Neural progenitor cell (in vitro differentiated cells): ENCODE measurements at regions not wholly inside any gene's neighbourhood (a gene's known extent, or its start where the extent isn't known, plus 50 kb on each side); places are given as distances from the start of the nearest gene placed in this dataset.
A peak's percentile ranks its signal among the peaks of the same experiment; 100 is the strongest.

Source experiments
- DNase-seq: peaks from one replicate; pipeline ENCODE4 v3.0.0-alpha.2; 2016; ENCODE audit warnings: low spot score
- H2AFZ ChIP-seq: fragments of 200-600 bp; sonication (generic); replicated peaks from 2 replicates; pipeline ENCODE4 v1.6.1; 2016; ENCODE audit warnings: antibody characterized with exemption
- H3F3A ChIP-seq: fragments of 200-600 bp; sonication (generic); 2 replicates; pipeline ENCODE4 v1.6.1; 2016; ENCODE audit warnings: antibody characterized with exemption, low read depth
- H3K27ac ChIP-seq: fragments of 200-600 bp; sonication (generic); 2 replicates; pipeline ENCODE4 v1.5.1; 2016; ENCODE audit warnings: mild to moderate bottlenecking
- H3K27me3 ChIP-seq: fragments of 200-600 bp; sonication (generic); 2 replicates; pipeline ENCODE4 v1.6.1; 2016; ENCODE audit warnings: mild to moderate bottlenecking, moderate library complexity
- H3K36me3 ChIP-seq: fragments of 200-600 bp; sonication (generic); 2 replicates; pipeline ENCODE4 v1.5.1; 2016
- H3K4me1 ChIP-seq: fragments of 200-600 bp; sonication (generic); 2 replicates; pipeline ENCODE4 v1.6.1; 2016; ENCODE audit warnings: mixed run types
- H3K4me2 ChIP-seq: fragments of 200-600 bp; sonication (generic); 2 replicates; pipeline ENCODE4 v1.6.1; 2016
- H3K4me3 ChIP-seq: fragments of 200-600 bp; sonication (generic); 2 replicates; pipeline ENCODE4 v1.5.1; 2016
- H3K79me2 ChIP-seq: fragments of 200-600 bp; sonication (generic); 2 replicates; pipeline ENCODE4 v1.6.1; 2016; ENCODE audit warnings: low read depth
- H3K9ac ChIP-seq: fragments of 200-600 bp; sonication (generic); 2 replicates; pipeline ENCODE4 v1.6.1; 2016
- H3K9me3 ChIP-seq: fragments of 200-600 bp; sonication (generic); 2 replicates; pipeline ENCODE4 v1.5.1; 2016; ENCODE audit warnings: low read depth
- H4K20me1 ChIP-seq: fragments of 200-600 bp; sonication (generic); 2 replicates; pipeline ENCODE4 v1.6.1; 2016; ENCODE audit warnings: low read depth
- H3K27ac Mint-ChIP-seq: 3 replicates; pipeline ENCODE4 v1.8.0; 2021; ENCODE audit warnings: mixed read lengths
- H3K27me3 Mint-ChIP-seq: 2 replicates; pipeline ENCODE4 v1.8.0; 2022; ENCODE audit warnings: low read depth, mild to moderate bottlenecking, inconsistent platforms, moderate library complexity, mixed read lengths; ENCODE audit not compliant: insufficient read depth
- H3K36me3 Mint-ChIP-seq: 3 replicates; pipeline ENCODE4 v1.8.0; 2021; ENCODE audit warnings: mixed read lengths
- H3K4me1 Mint-ChIP-seq: 3 replicates; pipeline ENCODE4 v1.8.0; 2021; ENCODE audit warnings: mixed read lengths
- H3K4me3 Mint-ChIP-seq: 3 replicates; pipeline ENCODE4 v1.8.0; 2021; ENCODE audit warnings: mild to moderate bottlenecking, moderate library complexity, mixed read lengths
- H3K9me3 Mint-ChIP-seq: 3 replicates; pipeline ENCODE4 v1.8.0; 2020; ENCODE audit warnings: mixed read lengths
- CTCF ChIP-seq: fragments of 200-600 bp; sonication (generic); IDR thresholded peaks from 2 replicates; pipeline ENCODE4 v1.5.1; 2017; ENCODE audit warnings: antibody characterized with exemption, mild to moderate bottlenecking
- EZH2 ChIP-seq: fragments of 200-600 bp; sonication (generic); IDR thresholded peaks from 2 replicates; pipeline ENCODE4 v1.6.1; 2017; ENCODE audit warnings: antibody characterized with exemption, mild to moderate bottlenecking, moderate library complexity
- EZH2phosphoT487 ChIP-seq: fragments of 200-600 bp; sonication (generic); IDR thresholded peaks from 2 replicates; pipeline ENCODE4 v1.6.1; 2017; ENCODE audit warnings: antibody characterized with exemption

GRCh38 chr2:216991563-216991962, 131.7 kb upstream of the TNP1 start:
- no peaks in the 10 kb centered on the region for H3K9me3 ChIP-seq
- no peaks in the 10 kb centered on the region for H4K20me1 ChIP-seq

GRCh38 chr2:216989340-216990129, 129.7 kb upstream of the TNP1 start:
- H3F3A ChIP-seq: peaks cover 10% of the 10 kb centered on the region
- Mint-ChIP-seq H3K27me3 (peaks cover 2% of the 10 kb centered on the region), H3K4me3 (no peak overlapping the region), H3K4me1 (peaks cover 10% of the 10 kb centered on the region), H3K36me3 (no peaks in the 10 kb centered on the region), H3K27ac (peak overlapping the region; percentile 16), H3K9me3 (no peaks in the 10 kb centered on the region)
- peaks cover 26% of the 10 kb centered on the region for H3K4me1 ChIP-seq
- TF ChIP-seq CTCF (no peak), EZH2 (no peak), EZH2phosphoT487 (no peak)
- H2AFZ ChIP-seq: no peak overlapping the region
- H3K27me3 ChIP-seq: no peaks in the 10 kb centered on the region
- no peak overlapping the region for H3K4me3 ChIP-seq
- DNase-seq: no peak
- no peaks in the 10 kb centered on the region for H3K79me2 ChIP-seq
- no peaks in the 10 kb centered on the region for H4K20me1 ChIP-seq
- no peak overlapping the region for H3K4me2 ChIP-seq
- no peaks in the 10 kb centered on the region for H3K9me3 ChIP-seq
- no peak overlapping the region for H3K27ac ChIP-seq
- no peaks in the 10 kb centered on the region for H3K36me3 ChIP-seq
- no peak overlapping the region for H3K9ac ChIP-seq

More at GRCh38 chr2:216991563-216991962, 131.7 kb upstream of the TNP1 start:
- no peaks in the 10 kb centered on the region for H3K36me3 Mint-ChIP-seq
- H3K4me2 ChIP-seq: no peak overlapping the region
- H3K27me3 Mint-ChIP-seq: peaks cover 2% of the 10 kb centered on the region
- no peak overlapping the region for H3K9ac ChIP-seq
- H3K4me1 ChIP-seq: peaks cover 16% of the 10 kb centered on the region
- H3K36me3 ChIP-seq: no peaks in the 10 kb centered on the region
- no peaks in the 10 kb centered on the region for H3K9me3 Mint-ChIP-seq
- no peak overlapping the region for H3K4me3 Mint-ChIP-seq
- no peaks in the 10 kb centered on the region for H3K79me2 ChIP-seq
- TF ChIP-seq EZH2phosphoT487: no peak
- TF ChIP-seq EZH2: no peak
- TF ChIP-seq CTCF: no peak
- no peak overlapping the region for H2AFZ ChIP-seq
- peaks cover 6% of the 10 kb centered on the region for H3K4me1 Mint-ChIP-seq
- H3F3A ChIP-seq: no peaks in the 10 kb centered on the region
- no peak overlapping the region for H3K27ac Mint-ChIP-seq
- H3K27me3 ChIP-seq: no peaks in the 10 kb centered on the region
- H3K4me3 ChIP-seq: no peak overlapping the region
- no peak overlapping the region for H3K27ac ChIP-seq
- no peak for DNase-seq

GRCh38 chr2:216987252-216987821, 127.5 kb upstream of the TNP1 start:
- peaks cover 26% of the 10 kb centered on the region for H3K4me1 ChIP-seq
- peaks cover 2% of the 10 kb centered on the region for H3K27me3 Mint-ChIP-seq
- no peak overlapping the region for H3K9ac ChIP-seq
- H3K36me3 Mint-ChIP-seq: no peaks in the 10 kb centered on the region
- no peak overlapping the region for H3K27ac ChIP-seq
- no peak for DNase-seq
- H3K4me3 ChIP-seq: no peak overlapping the region
- no peak overlapping the region for H2AFZ ChIP-seq
- no peaks in the 10 kb centered on the region for H3K36me3 ChIP-seq
- no peaks in the 10 kb centered on the region for H3K9me3 ChIP-seq
- H3K79me2 ChIP-seq: no peaks in the 10 kb centered on the region
- H3F3A ChIP-seq: peaks cover 10% of the 10 kb centered on the region
- H3K4me2 ChIP-seq: no peak overlapping the region
- no peaks in the 10 kb centered on the region for H4K20me1 ChIP-seq
- TF ChIP-seq EZH2phosphoT487 (no peak), CTCF (no peak), EZH2 (no peak)
- peaks cover 2% of the 10 kb centered on the region for H3K9me3 Mint-ChIP-seq
- H3K27me3 ChIP-seq: no peaks in the 10 kb centered on the region
- H3K4me3 Mint-ChIP-seq: no peak overlapping the region
- H3K27ac Mint-ChIP-seq: no peak overlapping the region
- H3K4me1 Mint-ChIP-seq: peaks cover 10% of the 10 kb centered on the region
